ENCODE measurements at regions not wholly inside any gene's neighbourhood (a gene's known extent, or its start where the extent isn't known, plus 50 kb on each side); places are given as distances from the start of the nearest gene placed in this dataset.

DNA sequence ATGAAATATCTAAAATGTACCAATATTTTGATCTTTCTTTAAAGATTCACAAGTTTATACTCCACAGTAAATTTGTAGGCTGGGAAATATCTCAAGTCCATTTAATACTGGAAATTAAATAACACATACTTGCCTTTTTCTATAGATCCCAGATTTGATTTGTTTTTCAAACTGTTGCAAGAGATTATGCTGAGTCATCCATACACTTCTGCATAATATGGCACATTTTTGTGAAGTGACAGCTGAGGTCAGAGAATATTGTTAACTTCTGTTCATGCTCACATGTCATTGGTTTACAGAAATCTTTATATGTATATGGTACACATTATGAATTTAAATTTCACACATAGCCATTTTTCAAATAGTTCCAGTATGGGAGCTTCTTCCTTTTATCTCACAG lies 1066.3 kb upstream of the NUDT12 start:
- DNase-seq = no peak
- Histone ChIP-seq H3K4me1 (ENCODE audit: control insufficient read depth in 1 of 2, extremely low read depth in 1 of 2, insufficient read depth in 2 of 2, low read length in 2 of 2) (no peaks in the 10 kb centered on the region), H3K27ac (ENCODE audit: low read length) (no peak overlapping the region), H3K9me3 (no peaks in the 10 kb centered on the region), H3K27me3 (replicated peaks in 1 of 2; ENCODE audit: control insufficient read depth in 2 of 2, extremely low read depth in 1 of 2, insufficient read depth in 2 of 2, low read length in 1 of 2) (no peaks in the 10 kb centered on the region), H3K4me3 (ENCODE audit: control insufficient read depth in 1 of 2, extremely low read depth in 1 of 2, low read length in 1 of 2) (no peak overlapping the region), H3K36me3 (ENCODE audit: control insufficient read depth in 2 of 2, extremely low read depth in 1 of 2, insufficient read depth in 1 of 2, low read length in 1 of 2) (no peaks in the 10 kb centered on the region)
- peaks cover 3 to 15% (median 5%) of the 10 kb centered on the region in 3 donors for H3K9me3 Mint-ChIP-seq
- H3K27ac Mint-ChIP-seq = no peak overlapping the region
- ChIA-PET CTCF (no interaction called here), POLR2A (no interaction called here)
- no peaks in the 10 kb centered on the region for H3K27me3 Mint-ChIP-seq
- H3K36me3 Mint-ChIP-seq = no peaks in the 10 kb centered on the region
- no peak overlapping the region for H3K4me3 Mint-ChIP-seq
- no peaks in the 10 kb centered on the region for H3K4me1 Mint-ChIP-seq
- no peak for ATAC-seq (replicated peaks in 1 of 4)

DNA sequence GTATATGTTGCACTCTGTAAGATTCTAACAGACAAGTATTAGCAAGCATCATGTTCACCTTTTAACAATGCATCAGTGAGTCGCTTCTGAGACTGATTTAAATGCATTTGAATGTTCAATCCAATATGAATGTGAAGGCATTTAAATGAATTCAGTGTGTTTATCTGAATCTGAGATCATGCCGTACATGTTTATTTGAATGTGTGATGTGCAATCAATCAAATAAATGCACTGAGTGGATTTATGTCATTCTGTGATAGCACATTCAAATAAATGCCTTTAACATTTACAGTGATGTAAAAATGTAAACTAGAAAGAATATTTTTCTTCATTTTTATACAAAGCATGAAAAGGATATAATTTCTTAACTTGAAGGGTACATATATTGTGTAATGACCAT lies 1063.5 kb upstream of the NUDT12 start:
- Histone ChIP-seq H3K36me3 (ENCODE audit: control insufficient read depth in 2 of 2, extremely low read depth in 1 of 2, insufficient read depth in 1 of 2, low read length in 1 of 2) (no peaks in the 10 kb centered on the region), H3K9me3 (no peaks in the 10 kb centered on the region), H3K27ac (ENCODE audit: low read length) (no peak overlapping the region), H3K4me1 (ENCODE audit: control insufficient read depth in 1 of 2, extremely low read depth in 1 of 2, insufficient read depth in 2 of 2, low read length in 2 of 2) (no peaks in the 10 kb centered on the region), H3K4me3 (ENCODE audit: control insufficient read depth in 1 of 2, extremely low read depth in 1 of 2, low read length in 1 of 2) (no peak overlapping the region), H3K27me3 (replicated peaks in 1 of 2; ENCODE audit: control insufficient read depth in 2 of 2, extremely low read depth in 1 of 2, insufficient read depth in 2 of 2, low read length in 1 of 2) (no peaks in the 10 kb centered on the region)
- no peaks in the 10 kb centered on the region for H3K36me3 Mint-ChIP-seq
- no peak for DNase-seq
- no peaks in the 10 kb centered on the region for H3K4me1 Mint-ChIP-seq
- no peak overlapping the region for H3K27ac Mint-ChIP-seq
- WGBS (ENCODE audit: insufficient coverage) = 50% methylated on average over 1 of the region's 2 CpGs
- ATAC-seq (replicated peaks in 1 of 4) = no peak
- POLR2A ChIA-PET = no interaction called here
- H3K4me3 Mint-ChIP-seq = no peak overlapping the region
- H3K9me3 Mint-ChIP-seq = peaks cover 5 to 15% (median 10%) of the 10 kb centered on the region in 3 donors
- H3K27me3 Mint-ChIP-seq = no peaks in the 10 kb centered on the region
- CTCF ChIA-PET = no interaction called here

DNA sequence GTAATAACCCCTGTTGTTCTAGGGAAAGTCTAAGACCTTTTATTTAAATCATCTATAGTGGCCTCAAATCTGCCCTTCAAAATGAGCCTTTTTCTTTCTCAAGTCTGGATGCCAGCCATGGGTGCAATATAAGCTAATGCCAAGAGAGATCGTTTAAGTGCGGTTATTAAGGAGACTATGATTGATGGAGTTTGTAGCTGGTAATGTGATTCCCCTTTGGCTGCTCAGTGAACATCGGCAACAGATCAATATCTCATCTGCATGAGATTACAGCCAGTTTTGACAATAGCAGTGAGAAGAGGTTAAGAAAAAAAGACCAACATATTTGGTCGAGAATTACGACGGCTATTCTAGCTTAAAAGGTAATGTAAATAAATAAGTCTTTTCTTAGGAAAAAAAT lies 1049.4 kb upstream of the NUDT12 start:
- Mint-ChIP-seq H3K27ac (no peak overlapping the region), H3K36me3 (no peaks in the 10 kb centered on the region), H3K4me3 (no peak overlapping the region), H3K4me1 (no peaks in the 10 kb centered on the region), H3K27me3 (no peaks in the 10 kb centered on the region), H3K9me3 (peaks cover 3 to 12% (median 11%) of the 10 kb centered on the region in 3 donors)
- ChIA-PET POLR2A (no interaction called here), CTCF (no interaction called here)
- Histone ChIP-seq H3K4me1 (ENCODE audit: control insufficient read depth in 1 of 2, extremely low read depth in 1 of 2, insufficient read depth in 2 of 2, low read length in 2 of 2) (no peaks in the 10 kb centered on the region), H3K9me3 (no peaks in the 10 kb centered on the region), H3K27ac (ENCODE audit: low read length) (no peak overlapping the region), H3K27me3 (replicated peaks in 1 of 2; ENCODE audit: control insufficient read depth in 2 of 2, extremely low read depth in 1 of 2, insufficient read depth in 2 of 2, low read length in 1 of 2) (no peaks in the 10 kb centered on the region), H3K36me3 (ENCODE audit: control insufficient read depth in 2 of 2, extremely low read depth in 1 of 2, insufficient read depth in 1 of 2, low read length in 1 of 2) (no peaks in the 10 kb centered on the region), H3K4me3 (ENCODE audit: control insufficient read depth in 1 of 2, extremely low read depth in 1 of 2, low read length in 1 of 2) (no peak overlapping the region)
- ATAC-seq (replicated peaks in 1 of 4) (no peak), DNase-seq (no peak)
- WGBS (ENCODE audit: insufficient coverage) = 83% methylated on average over 2 of the region's 6 CpGs

DNA sequence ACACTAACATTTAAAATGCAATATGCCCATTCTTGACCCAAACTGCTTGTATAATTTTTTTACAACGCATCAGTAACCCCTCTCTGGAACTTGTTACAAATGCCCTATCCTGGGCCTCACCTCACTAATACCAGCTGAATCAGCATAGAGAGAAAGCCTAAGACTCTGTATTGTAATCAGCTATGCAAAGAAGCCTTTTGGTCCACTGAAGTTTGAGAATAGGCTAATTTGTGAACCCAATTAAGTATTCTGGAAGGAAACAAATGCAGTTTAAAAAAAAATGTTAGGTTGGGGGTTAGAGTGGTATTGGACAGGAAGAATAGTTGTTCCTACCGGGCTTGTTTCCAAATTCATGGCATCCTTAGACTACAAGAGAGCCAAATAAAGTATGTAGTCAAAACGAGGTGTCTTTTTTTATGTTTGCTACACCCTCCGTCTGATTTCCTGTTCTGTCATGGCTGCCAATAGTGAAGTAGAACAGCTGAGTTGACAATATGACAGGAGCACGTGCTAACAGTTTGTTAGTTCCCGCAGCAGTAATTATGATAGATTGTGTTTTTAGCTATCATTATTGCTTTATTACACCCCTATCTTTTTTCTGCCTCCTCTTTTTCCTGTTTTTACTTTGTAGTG lies 1048.7 kb upstream of the NUDT12 start:
- 58% methylated on average over 2 of the region's 6 CpGs for WGBS (ENCODE audit: insufficient coverage)
- no peak for DNase-seq
- Histone ChIP-seq H3K27ac (ENCODE audit: low read length) (no peak overlapping the region), H3K4me3 (ENCODE audit: control insufficient read depth in 1 of 2, extremely low read depth in 1 of 2, low read length in 1 of 2) (no peak overlapping the region), H3K36me3 (ENCODE audit: control insufficient read depth in 2 of 2, extremely low read depth in 1 of 2, insufficient read depth in 1 of 2, low read length in 1 of 2) (no peaks in the 10 kb centered on the region), H3K4me1 (ENCODE audit: control insufficient read depth in 1 of 2, extremely low read depth in 1 of 2, insufficient read depth in 2 of 2, low read length in 2 of 2) (no peaks in the 10 kb centered on the region), H3K27me3 (replicated peaks in 1 of 2; ENCODE audit: control insufficient read depth in 2 of 2, extremely low read depth in 1 of 2, insufficient read depth in 2 of 2, low read length in 1 of 2) (no peaks in the 10 kb centered on the region), H3K9me3 (no peaks in the 10 kb centered on the region)
- H3K4me3 Mint-ChIP-seq = no peak overlapping the region
- H3K27me3 Mint-ChIP-seq = no peaks in the 10 kb centered on the region
- no peaks in the 10 kb centered on the region for H3K4me1 Mint-ChIP-seq
- H3K27ac Mint-ChIP-seq = no peak overlapping the region
- H3K36me3 Mint-ChIP-seq = no peaks in the 10 kb centered on the region
- ATAC-seq (replicated peaks in 1 of 4) = no peak
- ChIA-PET POLR2A (no interaction called here), CTCF (no interaction called here)
- H3K9me3 Mint-ChIP-seq = peaks cover 3 to 11% (median 11%) of the 10 kb centered on the region in 3 donors

DNA sequence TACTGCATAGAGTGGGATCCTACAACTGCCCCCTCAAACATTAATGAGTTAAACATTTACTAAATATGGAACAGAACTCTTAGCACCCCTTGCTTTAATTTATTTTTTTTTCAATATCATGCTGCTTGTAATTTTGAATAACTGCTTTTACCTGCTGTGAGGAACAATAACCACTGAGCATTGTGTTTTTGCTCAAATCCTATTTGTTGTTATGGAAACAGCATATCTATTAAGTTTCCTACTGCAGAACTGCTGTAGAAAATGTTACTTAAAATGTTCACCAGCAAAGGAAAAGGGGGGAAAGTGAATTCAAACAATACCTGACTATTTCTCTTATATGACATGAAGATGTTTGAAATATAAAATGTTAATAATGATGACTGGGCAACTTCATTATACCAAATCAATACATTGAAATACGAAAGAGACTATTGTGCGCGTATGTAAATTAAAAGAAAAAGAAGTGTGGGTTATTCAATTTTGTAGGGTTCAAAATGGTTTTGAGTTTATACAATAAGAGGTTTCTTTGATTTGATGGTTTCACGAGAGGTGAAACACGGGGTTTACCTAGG lies 1043.8 kb upstream of the NUDT12 start:
- no peaks in the 10 kb centered on the region for H3K4me1 Mint-ChIP-seq
- no peak overlapping the region for H3K27ac ChIP-seq (ENCODE audit: low read length)
- no peak for ATAC-seq (replicated peaks in 1 of 4)

DNA sequence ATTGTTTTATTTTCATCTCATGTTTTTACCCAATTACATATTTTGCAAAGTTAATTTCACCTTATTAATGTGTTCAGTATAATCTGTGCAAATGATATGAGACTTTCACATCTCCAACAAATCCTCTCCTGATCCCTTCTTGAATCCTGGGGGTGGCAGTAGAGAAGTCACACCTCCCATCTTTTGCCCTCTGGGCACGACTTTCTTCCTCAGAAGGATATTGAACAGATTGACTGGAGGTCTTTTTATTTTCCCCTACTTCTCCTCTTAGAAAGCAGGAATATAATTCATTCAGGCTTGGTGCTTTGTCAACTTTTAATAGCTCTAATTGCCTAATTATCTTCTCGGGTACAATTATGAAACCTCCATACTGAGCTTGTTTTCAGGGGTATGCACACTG lies 1037.1 kb upstream of the NUDT12 start:
- no peak for DNase-seq
- Mint-ChIP-seq H3K9me3 (peaks cover 11 to 28% (median 18%) of the 10 kb centered on the region in 3 donors), H3K4me3 (no peak overlapping the region), H3K4me1 (no peaks in the 10 kb centered on the region), H3K27ac (no peak overlapping the region), H3K27me3 (no peaks in the 10 kb centered on the region), H3K36me3 (no peaks in the 10 kb centered on the region)
- no peaks in the 10 kb centered on the region for H3K36me3 ChIP-seq (ENCODE audit: control insufficient read depth in 2 of 2, extremely low read depth in 1 of 2, insufficient read depth in 1 of 2, low read length in 1 of 2)
- no peaks in the 10 kb centered on the region for H3K4me1 ChIP-seq (ENCODE audit: control insufficient read depth in 1 of 2, extremely low read depth in 1 of 2, insufficient read depth in 2 of 2, low read length in 2 of 2)
- H3K4me3 ChIP-seq (ENCODE audit: control insufficient read depth in 1 of 2, extremely low read depth in 1 of 2, low read length in 1 of 2) = no peak overlapping the region
- ChIA-PET POLR2A (no interaction called here), CTCF (no interaction called here)
- no peak for ATAC-seq (replicated peaks in 1 of 4)
- H3K9me3 ChIP-seq = peaks cover 4% of the 10 kb centered on the region
- no CpG with 5 or more reads among the region's 2 CpGs for WGBS (ENCODE audit: insufficient coverage)
- H3K27ac ChIP-seq (ENCODE audit: low read length) = no peak overlapping the region
- H3K27me3 ChIP-seq (replicated peaks in 1 of 2; ENCODE audit: control insufficient read depth in 2 of 2, extremely low read depth in 1 of 2, insufficient read depth in 2 of 2, low read length in 1 of 2) = no peaks in the 10 kb centered on the region

More for the DNA sequence above, 1043.8 kb upstream of the NUDT12 start:
- H3K36me3 ChIP-seq (ENCODE audit: control insufficient read depth in 2 of 2, extremely low read depth in 1 of 2, insufficient read depth in 1 of 2, low read length in 1 of 2) = no peaks in the 10 kb centered on the region
- no peaks in the 10 kb centered on the region for H3K27me3 ChIP-seq (replicated peaks in 1 of 2; ENCODE audit: control insufficient read depth in 2 of 2, extremely low read depth in 1 of 2, insufficient read depth in 2 of 2, low read length in 1 of 2)
- no peaks in the 10 kb centered on the region for H3K4me1 ChIP-seq (ENCODE audit: control insufficient read depth in 1 of 2, extremely low read depth in 1 of 2, insufficient read depth in 2 of 2, low read length in 2 of 2)
- peaks cover 6 to 26% (median 19%) of the 10 kb centered on the region in 3 donors for H3K9me3 Mint-ChIP-seq
- no CpG with 5 or more reads among the region's 5 CpGs for WGBS (ENCODE audit: insufficient coverage)
- no peaks in the 10 kb centered on the region for H3K9me3 ChIP-seq
- ChIA-PET POLR2A (no interaction called here), CTCF (no interaction called here)
- no peaks in the 10 kb centered on the region for H3K27me3 Mint-ChIP-seq
- H3K4me3 ChIP-seq (ENCODE audit: control insufficient read depth in 1 of 2, extremely low read depth in 1 of 2, low read length in 1 of 2) = no peak overlapping the region
- no peak overlapping the region for H3K4me3 Mint-ChIP-seq
- no peak for DNase-seq
- no peaks in the 10 kb centered on the region for H3K36me3 Mint-ChIP-seq
- no peak overlapping the region for H3K27ac Mint-ChIP-seq

DNA sequence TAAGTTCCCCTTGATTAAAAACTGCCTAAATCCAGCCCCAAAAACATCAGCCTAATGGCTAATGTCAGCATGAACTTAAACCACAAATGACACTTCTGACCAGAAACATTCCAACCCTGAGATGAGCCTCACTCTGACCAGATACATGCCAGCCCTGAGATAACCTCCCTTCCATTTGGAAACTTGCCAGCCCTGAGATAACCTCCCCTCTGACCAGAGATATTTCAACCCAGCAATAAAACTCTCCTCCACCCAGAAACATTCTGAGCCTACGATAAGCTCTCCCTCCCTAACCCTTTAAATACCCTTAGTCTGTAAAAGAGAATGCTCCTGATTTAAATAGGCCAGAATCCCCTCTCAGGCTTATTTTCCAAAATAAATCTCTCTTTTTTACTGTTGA lies 1035.7 kb upstream of the NUDT12 start:
- H3K9me3 Mint-ChIP-seq = peaks cover 15 to 21% (median 16%) of the 10 kb centered on the region in 3 donors
- no CpG with 5 or more reads among the region's 1 CpG for WGBS (ENCODE audit: insufficient coverage)

More for the DNA sequence above, 1035.7 kb upstream of the NUDT12 start:
- H3K36me3 ChIP-seq (ENCODE audit: control insufficient read depth in 2 of 2, extremely low read depth in 1 of 2, insufficient read depth in 1 of 2, low read length in 1 of 2) = no peaks in the 10 kb centered on the region
- Mint-ChIP-seq H3K27me3 (no peaks in the 10 kb centered on the region), H3K36me3 (no peaks in the 10 kb centered on the region), H3K27ac (no peak overlapping the region), H3K4me3 (no peak overlapping the region), H3K4me1 (no peaks in the 10 kb centered on the region)
- ChIA-PET POLR2A (no interaction called here), CTCF (no interaction called here)
- H3K4me1 ChIP-seq (ENCODE audit: control insufficient read depth in 1 of 2, extremely low read depth in 1 of 2, insufficient read depth in 2 of 2, low read length in 2 of 2) = no peaks in the 10 kb centered on the region
- no peaks in the 10 kb centered on the region for H3K27me3 ChIP-seq (replicated peaks in 1 of 2; ENCODE audit: control insufficient read depth in 2 of 2, extremely low read depth in 1 of 2, insufficient read depth in 2 of 2, low read length in 1 of 2)
- no peak overlapping the region for H3K27ac ChIP-seq (ENCODE audit: low read length)
- peaks cover 4% of the 10 kb centered on the region for H3K9me3 ChIP-seq
- H3K4me3 ChIP-seq (ENCODE audit: control insufficient read depth in 1 of 2, extremely low read depth in 1 of 2, low read length in 1 of 2) = no peak overlapping the region
- no peak for ATAC-seq (replicated peaks in 1 of 4)
- no peak for DNase-seq

Data from T-cell (primary cell).